Upper lobe of right lung (tissue), 1 donor: ENCODE measurements at regions not wholly inside any gene's neighbourhood (a gene's known extent, or its start where the extent isn't known, plus 50 kb on each side); places are given as distances from the start of the nearest gene placed in this dataset.

ENCODE experiments used
- ATAC-seq: fragments of 200-7000 bp; cut with Tn5 transposase; one replicate; pipeline ENCODE4 v1.9.1; 2020; ENCODE audit warnings: mild to moderate bottlenecking, moderate library complexity
- DNase-seq: peaks from one replicate; pipeline ENCODE4 v3.0.0-alpha.2; 2020
- H3K27ac ChIP-seq: fragments of 200-600 bp; one replicate; pipeline ENCODE4 v1.8.0; 2022
- H3K27me3 ChIP-seq: fragments of 200-600 bp; one replicate; pipeline ENCODE4 v1.8.0; 2022; ENCODE audit warnings: mild to moderate bottlenecking
- H3K36me3 ChIP-seq: fragments of 200-600 bp; one replicate; pipeline ENCODE4 v1.8.0; 2022
- H3K4me1 ChIP-seq: fragments of 200-600 bp; one replicate; pipeline ENCODE4 v1.8.0; 2022
- H3K4me3 ChIP-seq: fragments of 200-600 bp; one replicate; pipeline ENCODE4 v1.8.0; 2022; ENCODE audit warnings: mild to moderate bottlenecking
- H3K9me3 ChIP-seq: fragments of 200-600 bp; one replicate; pipeline ENCODE4 v1.8.0; 2022
- CTCF ChIP-seq: fragments of 200-600 bp; IDR thresholded peaks from one replicate; pipeline ENCODE4 v1.8.0; 2022; ENCODE audit warnings: antibody characterized with exemption
- intact Hi-C: fragments of 100-400 bp; cut with DNase I; formaldehyde crosslinking; loops from one replicate; pipeline ENCODE4 v1.11.0; 2022
- donor health status: DM: no; HTN: yes; CAD: no; lungs with severe emphysema.

- intact Hi-C loops = no loop called here
These were observed 558.2 kb upstream of the JAG1 start for GRCh38 chr20:11231742-11232648.

GRCh38 chr20:11232896-11233295 lies 559.1 kb upstream of the JAG1 start:
- ATAC-seq = no peak
- Histone ChIP-seq H3K4me3 (no peak overlapping the region), H3K27ac (no peak overlapping the region), H3K27me3 (no peaks in the 10 kb centered on the region), H3K4me1 (no peaks in the 10 kb centered on the region), H3K36me3 (no peaks in the 10 kb centered on the region), H3K9me3 (no peaks in the 10 kb centered on the region)
- no peak for DNase-seq
- TF ChIP-seq CTCF = no peak
- intact Hi-C loops = no loop called here

More at GRCh38 chr20:11231742-11232648, 558.2 kb upstream of the JAG1 start:
- Histone ChIP-seq H3K27me3 (no peaks in the 10 kb centered on the region), H3K9me3 (no peaks in the 10 kb centered on the region), H3K4me3 (no peak overlapping the region), H3K36me3 (no peaks in the 10 kb centered on the region), H3K4me1 (no peaks in the 10 kb centered on the region), H3K27ac (no peak overlapping the region)
- TF ChIP-seq CTCF = no peak
- no peak for ATAC-seq
- no peak for DNase-seq

GRCh38 chr20:11234181-11234580 lies 560.4 kb upstream of the JAG1 start:
- intact Hi-C loops = no loop called here
- no peak overlapping the region for H3K4me3 ChIP-seq
- DNase-seq = no peak
- no peaks in the 10 kb centered on the region for H3K4me1 ChIP-seq
- no peaks in the 10 kb centered on the region for H3K9me3 ChIP-seq
- H3K36me3 ChIP-seq = no peaks in the 10 kb centered on the region
- no peaks in the 10 kb centered on the region for H3K27me3 ChIP-seq
- TF ChIP-seq CTCF = no peak
- no peak for ATAC-seq
- no peak overlapping the region for H3K27ac ChIP-seq

- TF ChIP-seq CTCF = no peak
- Histone ChIP-seq H3K9me3 (no peaks in the 10 kb centered on the region), H3K27me3 (no peaks in the 10 kb centered on the region), H3K4me3 (no peak overlapping the region), H3K27ac (no peak overlapping the region), H3K36me3 (no peaks in the 10 kb centered on the region), H3K4me1 (no peaks in the 10 kb centered on the region)
- no peak for ATAC-seq
- no peak for DNase-seq
- intact Hi-C loops = no loop called here
These were observed 560.8 kb upstream of the JAG1 start for GRCh38 chr20:11234608-11235007.

- Histone ChIP-seq H3K4me1 (no peaks in the 10 kb centered on the region), H3K36me3 (no peaks in the 10 kb centered on the region), H3K27me3 (no peaks in the 10 kb centered on the region), H3K9me3 (no peaks in the 10 kb centered on the region), H3K4me3 (no peak overlapping the region), H3K27ac (no peak overlapping the region)
- no peak for TF ChIP-seq CTCF
- no peak for DNase-seq
- ATAC-seq = no peak
- intact Hi-C loops = no loop called here
These were observed 561.3 kb upstream of the JAG1 start for GRCh38 chr20:11235058-11235457.
